ENCODE measurements at regions not wholly inside any gene's neighbourhood (a gene's known extent, or its start where the extent isn't known, plus 50 kb on each side); places are given as distances from the start of the nearest gene placed in this dataset.

DNA sequence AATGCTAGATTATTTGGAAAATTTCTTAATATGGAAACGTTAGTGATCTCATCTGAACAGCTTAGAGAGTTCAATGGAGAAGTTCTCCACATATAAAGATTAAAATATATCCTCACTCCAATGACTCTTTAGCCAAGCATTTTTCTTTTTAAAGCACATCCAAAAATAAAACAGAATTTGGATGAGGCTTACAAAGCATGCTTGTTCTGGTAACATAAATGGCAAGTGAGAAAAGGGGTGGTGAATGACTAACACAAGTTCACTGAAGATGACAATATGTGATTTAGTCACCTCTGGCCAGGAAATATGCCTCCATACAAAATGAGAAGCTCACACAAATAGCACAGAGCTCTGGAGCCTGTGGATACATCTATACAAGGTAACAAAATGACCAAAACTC, 253.0 kb downstream of the PCDH20 start:
- no peaks in the 10 kb centered on the region for H3K36me3 Mint-ChIP-seq
- H3K27ac Mint-ChIP-seq: no peak overlapping the region

GRCh38 chr13:61162106-61162505, 253.5 kb downstream of the PCDH20 start:
- Mint-ChIP-seq H3K36me3 (no peaks in the 10 kb centered on the region), H3K9me3 (peaks cover 12 to 17% of the 10 kb centered on the region in 2 donors), H3K27ac (no peak overlapping the region)
- no peak for DNase-seq (ENCODE audit: low spot score in 2 of 2)
- no peak for ATAC-seq

More for the DNA sequence above, 253.0 kb downstream of the PCDH20 start:
- no peak for DNase-seq (ENCODE audit: low spot score in 2 of 2)
- peaks cover 12 to 17% of the 10 kb centered on the region in 2 donors for H3K9me3 Mint-ChIP-seq
- no peak for ATAC-seq

GRCh38 chr13:61156753-61157152, 258.9 kb downstream of the PCDH20 start:
- H3K9me3 Mint-ChIP-seq: peaks cover 18 to 22% of the 10 kb centered on the region in 2 donors
- no peak overlapping the region for H3K27ac Mint-ChIP-seq
- H3K36me3 Mint-ChIP-seq: no peaks in the 10 kb centered on the region
- DNase-seq (ENCODE audit: low spot score in 2 of 2) (no peak), ATAC-seq (no peak)

GRCh38 chr13:61151062-61151461, 264.6 kb downstream of the PCDH20 start:
- ATAC-seq (no peak), DNase-seq (ENCODE audit: low spot score in 2 of 2) (no peak)
- Mint-ChIP-seq H3K36me3 (no peaks in the 10 kb centered on the region), H3K9me3 (peaks cover 16 to 19% of the 10 kb centered on the region in 2 donors), H3K27ac (no peak overlapping the region)

- H3K27ac Mint-ChIP-seq: no peak overlapping the region
- peaks cover 20 to 27% of the 10 kb centered on the region in 2 donors for H3K9me3 Mint-ChIP-seq
- DNase-seq (ENCODE audit: low spot score in 2 of 2) (no peak), ATAC-seq (no peak)
- peaks cover 4 to 7% of the 10 kb centered on the region in 2 donors for H3K36me3 Mint-ChIP-seq
These were observed 266.3 kb downstream of the PCDH20 start for GRCh38 chr13:61149331-61149730.

DNA sequence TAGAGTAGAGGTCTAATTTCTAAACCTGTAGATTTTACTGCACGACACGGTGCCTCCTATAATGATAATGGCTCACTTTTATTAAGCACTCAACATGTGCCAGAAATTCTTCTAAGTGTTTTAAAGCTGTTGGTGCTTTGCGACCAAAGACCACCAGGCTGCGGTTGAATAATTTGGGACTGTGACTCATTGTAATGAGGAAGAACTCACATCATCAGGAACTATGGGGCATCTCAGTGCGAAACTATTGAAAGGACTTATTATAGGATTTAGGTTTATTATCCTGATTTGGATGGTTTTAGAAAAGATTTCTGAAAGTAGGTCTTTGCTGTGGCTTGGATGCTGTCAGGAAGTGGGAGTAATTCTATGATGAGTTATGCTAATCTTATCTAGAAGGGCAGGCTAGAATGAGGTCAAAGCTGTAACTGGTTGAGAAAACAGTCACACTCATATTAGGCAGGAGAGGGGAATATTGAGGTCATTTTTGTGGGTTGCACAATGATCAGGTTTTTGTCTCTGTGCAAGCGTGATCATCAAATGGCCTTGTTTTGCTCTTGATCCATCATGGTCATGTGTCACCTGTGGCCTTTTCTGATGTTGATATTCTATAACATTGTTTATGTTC, 266.8 kb downstream of the PCDH20 start:
- Mint-ChIP-seq H3K36me3 (peaks cover 5 to 7% of the 10 kb centered on the region in 2 donors), H3K27ac (no peak overlapping the region), H3K9me3 (peaks cover 20 to 28% of the 10 kb centered on the region in 2 donors)
- DNase-seq (ENCODE audit: low spot score in 2 of 2) (no peak), ATAC-seq (no peak)

- DNase-seq (ENCODE audit: low spot score in 2 of 2): no peak
- Mint-ChIP-seq H3K9me3 (peaks cover 19 to 28% of the 10 kb centered on the region in 2 donors), H3K27ac (no peak overlapping the region), H3K36me3 (peaks cover 5 to 7% of the 10 kb centered on the region in 2 donors)
- ATAC-seq: no peak
These were observed 267.4 kb downstream of the PCDH20 start for GRCh38 chr13:61148211-61148610.

DNA sequence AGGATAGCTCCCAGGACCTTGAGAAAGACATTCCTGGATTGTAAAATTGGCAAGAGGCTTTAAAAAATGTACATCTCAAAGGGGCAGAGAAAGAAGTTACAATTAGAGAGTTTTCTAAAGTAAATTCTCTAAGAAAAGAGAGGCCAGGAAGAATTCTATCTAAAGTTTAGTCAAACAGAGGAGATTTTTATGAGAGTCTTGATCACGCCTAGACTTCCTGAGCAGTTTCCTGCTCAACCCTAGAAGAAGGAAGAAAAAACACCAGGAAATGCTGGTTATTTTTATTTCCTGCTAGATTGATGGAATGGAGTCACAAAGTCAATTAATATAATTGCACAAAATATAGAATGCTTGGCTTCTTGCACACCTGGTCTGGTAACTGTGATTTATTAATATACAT, 269.1 kb downstream of the PCDH20 start:
- Mint-ChIP-seq H3K36me3 (peaks cover 5 to 7% of the 10 kb centered on the region in 2 donors), H3K27ac (no peak overlapping the region), H3K9me3 (peaks cover 25 to 33% of the 10 kb centered on the region in 2 donors)
- DNase-seq (ENCODE audit: low spot score in 2 of 2) (no peak), ATAC-seq (no peak)

DNA sequence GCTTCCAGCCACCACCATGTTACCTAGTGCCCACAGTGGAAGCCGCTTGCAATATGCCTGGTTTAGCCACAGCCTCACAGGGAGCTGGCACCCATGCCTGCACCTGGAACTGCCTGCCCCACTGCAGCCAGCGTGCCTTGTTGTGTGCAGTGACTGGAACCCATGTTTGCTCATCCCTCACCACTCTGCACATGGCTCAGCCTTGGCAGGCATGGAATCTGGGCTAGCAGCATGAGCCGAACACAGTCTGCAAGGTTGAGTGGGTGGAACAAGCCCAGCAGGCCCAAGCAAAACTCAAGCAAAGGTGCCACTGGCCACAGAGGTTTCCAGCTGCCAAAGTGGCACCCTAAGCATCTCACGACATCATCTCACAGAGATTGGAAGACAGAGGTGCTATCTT, 269.5 kb downstream of the PCDH20 start:
- H3K27ac Mint-ChIP-seq: no peak overlapping the region
- ATAC-seq: no peak

DNA sequence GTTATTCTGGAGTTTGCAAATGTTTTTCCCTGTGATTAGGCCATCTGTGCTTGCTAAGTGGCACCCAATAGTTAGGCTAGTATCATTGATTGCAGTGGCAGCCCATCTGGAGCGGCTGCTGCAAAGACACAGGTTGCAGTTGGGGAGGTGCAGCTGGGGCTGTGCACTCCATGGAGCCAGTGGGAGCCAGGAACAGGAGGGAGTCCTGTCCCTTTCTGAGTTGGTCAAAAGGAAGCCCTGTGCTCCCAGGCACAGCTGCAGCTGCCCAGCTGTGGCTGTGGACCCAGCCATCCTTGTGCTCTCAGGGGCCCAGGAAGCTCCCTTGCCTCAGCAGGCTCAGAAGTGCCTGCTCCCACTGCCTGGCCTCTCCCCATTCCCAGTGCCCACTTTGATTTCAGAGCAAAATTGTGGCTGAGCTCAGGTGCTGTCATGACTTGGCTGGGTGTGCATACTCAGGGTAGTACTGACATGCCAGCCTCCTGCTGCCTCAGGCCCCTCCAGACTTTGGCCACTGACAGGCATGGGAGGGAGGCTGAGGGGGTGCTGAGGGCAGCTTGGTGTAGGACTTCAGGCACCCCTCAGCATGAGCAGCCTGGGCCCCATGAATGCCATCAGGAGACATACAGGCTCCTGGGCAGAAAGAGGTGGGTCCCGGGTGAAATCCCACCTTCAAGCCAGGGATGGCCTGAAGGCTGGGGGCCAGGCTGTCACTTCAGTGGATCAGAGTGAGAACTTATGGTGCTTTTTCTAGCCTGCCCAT, 270.6 kb downstream of the PCDH20 start:
- no peak for ATAC-seq
- Mint-ChIP-seq H3K36me3 (peaks cover 5 to 7% of the 10 kb centered on the region in 2 donors), H3K9me3 (peaks cover 27 to 35% of the 10 kb centered on the region in 2 donors), H3K27ac (no peak overlapping the region)
- no peak for DNase-seq (ENCODE audit: low spot score in 2 of 2)

More for the DNA sequence above, 269.5 kb downstream of the PCDH20 start:
- Mint-ChIP-seq H3K36me3 (peaks cover 5 to 7% of the 10 kb centered on the region in 2 donors), H3K9me3 (peaks cover 27 to 35% of the 10 kb centered on the region in 2 donors)
- no peak for DNase-seq (ENCODE audit: low spot score in 2 of 2)

DNA sequence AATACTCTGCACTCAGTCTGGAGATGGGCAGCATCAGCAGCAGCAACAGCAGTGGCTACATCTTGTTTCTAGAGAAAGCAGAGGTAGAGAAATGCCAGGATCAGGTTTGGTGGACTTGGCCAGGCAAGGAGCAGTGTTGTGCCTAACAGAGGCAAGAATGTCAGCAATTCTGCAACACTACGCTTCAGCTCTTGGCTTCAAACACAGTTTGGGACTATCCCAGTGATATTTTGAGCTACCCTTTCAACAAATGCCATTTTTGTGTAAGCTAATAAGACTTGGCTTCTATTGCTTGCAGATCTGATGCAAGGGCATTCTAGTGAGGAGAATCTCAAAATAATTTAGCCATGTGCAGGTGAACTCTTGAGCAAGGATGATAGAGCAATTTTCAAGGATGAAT, 271.3 kb downstream of the PCDH20 start:
- peaks cover 27 to 33% of the 10 kb centered on the region in 2 donors for H3K9me3 Mint-ChIP-seq
- no peak overlapping the region for H3K27ac Mint-ChIP-seq
- no peak for DNase-seq (ENCODE audit: low spot score in 2 of 2)
- H3K36me3 Mint-ChIP-seq: peaks cover 5 to 7% of the 10 kb centered on the region in 2 donors
- ATAC-seq: no peak

GRCh38 chr13:61142506-61142905, 273.1 kb downstream of the PCDH20 start:
- no peak for DNase-seq (ENCODE audit: low spot score in 2 of 2)
- Mint-ChIP-seq H3K36me3 (peaks cover 5 to 7% of the 10 kb centered on the region in 2 donors), H3K9me3 (peaks cover 27% of the 10 kb centered on the region in 2 donors)

DNA sequence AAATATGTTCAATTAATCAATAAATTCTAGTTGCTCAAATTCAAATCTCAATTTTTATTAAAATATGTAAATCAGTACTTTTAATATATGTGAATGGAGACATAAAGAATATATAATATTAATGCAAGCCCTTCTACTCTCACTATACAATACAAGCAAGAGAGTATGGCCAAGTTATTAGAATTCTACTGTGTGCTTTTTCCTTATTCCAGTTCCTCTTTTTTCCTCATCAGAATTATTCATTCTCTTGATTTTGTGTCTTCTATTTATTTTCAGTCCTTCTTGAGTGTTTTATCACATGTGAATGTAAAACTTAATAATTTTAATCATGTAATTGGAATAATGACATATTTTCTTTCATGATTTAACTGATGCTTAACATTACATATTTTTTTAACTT, 276.8 kb downstream of the PCDH20 start:
- no peak overlapping the region for H3K27ac Mint-ChIP-seq
- peaks cover 17 to 19% of the 10 kb centered on the region in 2 donors for H3K9me3 Mint-ChIP-seq
- ATAC-seq (no peak), DNase-seq (ENCODE audit: low spot score in 2 of 2) (no peak)
- no peaks in the 10 kb centered on the region for H3K36me3 Mint-ChIP-seq

More at GRCh38 chr13:61142506-61142905, 273.1 kb downstream of the PCDH20 start:
- no peak for ATAC-seq
- H3K27ac Mint-ChIP-seq: no peak overlapping the region

GRCh38 chr13:61136515-61136914, 279.1 kb downstream of the PCDH20 start:
- DNase-seq (ENCODE audit: low spot score in 2 of 2) (no peak), ATAC-seq (no peak)
- Mint-ChIP-seq H3K36me3 (no peaks in the 10 kb centered on the region), H3K27ac (no peak overlapping the region), H3K9me3 (peaks cover 5 to 8% of the 10 kb centered on the region in 2 donors)

- Mint-ChIP-seq H3K27ac (no peak overlapping the region), H3K36me3 (no peaks in the 10 kb centered on the region), H3K9me3 (peaks cover 4 to 7% of the 10 kb centered on the region in 2 donors)
- ATAC-seq (no peak), DNase-seq (ENCODE audit: low spot score in 2 of 2) (no peak)
These were observed 279.6 kb downstream of the PCDH20 start for GRCh38 chr13:61136093-61136492.

DNA sequence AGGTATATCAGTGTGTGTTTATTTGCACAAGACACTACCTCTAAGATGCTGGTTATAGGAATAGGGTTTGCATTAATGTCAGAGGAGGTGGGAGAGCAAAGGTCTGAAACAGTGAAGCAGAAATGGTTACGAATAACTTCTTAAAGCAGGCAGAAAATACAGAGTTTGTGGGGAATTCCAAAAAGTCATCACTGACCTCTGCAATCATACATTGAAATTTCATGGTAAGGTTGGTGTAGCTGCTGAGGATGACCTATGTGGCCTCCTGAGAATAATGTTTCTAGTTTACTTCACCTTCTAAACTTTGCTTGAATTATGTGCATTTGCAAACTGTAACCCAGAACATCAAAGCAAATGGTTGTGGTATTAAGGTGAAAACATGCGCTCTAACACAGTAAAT, 280.1 kb downstream of the PCDH20 start:
- Mint-ChIP-seq H3K9me3 (peaks cover 4 to 7% of the 10 kb centered on the region in 2 donors), H3K27ac (no peak overlapping the region)
- DNase-seq (ENCODE audit: low spot score in 2 of 2): no peak

DNA sequence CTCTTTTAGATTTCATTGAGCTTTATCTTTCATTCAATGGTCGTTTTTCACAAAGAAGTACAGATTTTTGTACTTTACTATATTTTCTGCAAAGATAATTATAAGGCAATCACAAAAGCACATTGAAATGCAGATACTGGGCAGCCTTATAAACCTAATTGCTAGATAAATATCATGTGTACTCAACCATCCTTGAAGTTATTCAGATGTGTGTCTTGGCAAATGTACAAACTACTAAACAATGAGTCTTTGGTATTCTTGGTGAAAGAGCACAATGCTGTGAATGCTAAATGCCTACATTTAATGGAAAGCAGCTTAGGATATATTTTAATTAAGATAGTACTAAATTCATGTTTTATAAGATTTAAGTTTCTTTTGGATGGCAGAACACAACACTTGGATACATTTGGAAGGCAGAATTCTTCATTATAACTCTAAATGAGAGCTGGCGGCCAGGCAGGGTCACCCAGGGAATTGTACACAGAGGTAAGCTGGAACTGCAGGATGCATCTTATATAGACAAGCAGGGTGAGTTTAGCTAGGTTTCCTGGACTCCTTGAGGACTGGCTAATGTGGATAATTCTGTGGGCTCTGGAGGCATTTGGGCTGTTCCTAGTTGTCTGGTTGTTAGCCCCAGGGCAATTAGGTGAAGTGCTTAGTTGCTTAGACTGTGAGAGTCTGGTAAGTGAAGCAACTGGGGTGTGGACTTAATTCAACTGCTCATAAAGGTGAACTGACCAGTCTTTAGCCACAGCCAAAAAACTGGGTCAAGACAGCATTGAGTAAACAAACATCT, 286.6 kb downstream of the PCDH20 start:
- Mint-ChIP-seq H3K36me3 (no peaks in the 10 kb centered on the region), H3K9me3 (peaks cover 0 to 3% of the 10 kb centered on the region in 2 donors), H3K27ac (no peak overlapping the region)
- no peak for DNase-seq (ENCODE audit: low spot score in 2 of 2)
- ATAC-seq: no peak

More for the DNA sequence above, 280.1 kb downstream of the PCDH20 start:
- H3K36me3 Mint-ChIP-seq: no peaks in the 10 kb centered on the region
- ATAC-seq: no peak
